Gastrocnemius medialis (tissue), 4 donors: ENCODE measurements at regions not wholly inside any gene's neighbourhood (a gene's known extent, or its start where the extent isn't known, plus 50 kb on each side); places are given as distances from the start of the nearest gene placed in this dataset.
A peak's percentile ranks its signal among the peaks of the same experiment; 100 is the strongest.

Source experiments
- ATAC-seq, 2 donors: fragments of 150-250 bp; one replicate each; pipeline ENCODE4 v1.9.1; 2016
- DNase-seq, 2 donors: peaks; one replicate each; pipeline ENCODE4 v3.0.0-alpha.2; 2019
- H3K27ac ChIP-seq, 4 donors: fragments of 200-600 bp; sonication (generic); 1 replicate in 1 of 4; 2 replicates in 3 of 4; pipeline ENCODE4 v1.5.1; 2016 to 2018; ENCODE audit warnings: mild to moderate bottlenecking in 2 of 4, moderate library complexity in 1 of 4
- H3K27me3 ChIP-seq, 3 donors: fragments of 200-600 bp; sonication (generic) in 2 of 3; 1 replicate in 1 of 3; 2 replicates in 2 of 3; pipeline versions ENCODE4 v1.5.1 to v1.6.0; 2016 to 2019; ENCODE audit warnings: mild to moderate bottlenecking in 1 of 3, moderate library complexity in 1 of 3
- H3K36me3 ChIP-seq, 2 donors: fragments of 200-600 bp; sonication (generic) in 1 of 2; one replicate each; pipeline ENCODE4 v1.5.1; 2017 to 2018
- H3K4me1 ChIP-seq, 2 donors: fragments of 200-600 bp; sonication (generic) in 1 of 2; one replicate each; pipeline ENCODE4 v1.5.1; 2016 to 2017; ENCODE audit warnings: mild to moderate bottlenecking in 2 of 2
- H3K4me3 ChIP-seq, 4 donors: fragments of 200-600 bp; sonication (generic) in 3 of 4; 1 replicate in 1 of 4; 2 replicates in 3 of 4; pipeline ENCODE4 v1.5.1; 2016 to 2019; ENCODE audit warnings: mild to moderate bottlenecking in 2 of 4
- H3K9me3 ChIP-seq, 3 donors: fragments of 200-600 bp; sonication (generic) in 2 of 3; 1 replicate in 1 of 3; 2 replicates in 2 of 3; pipeline ENCODE4 v1.5.1; 2016 to 2019
- CTCF ChIP-seq, 5 experiments: fragments of 450-650 bp in 3 of 5; fragments of 200-600 bp in 2 of 5; sonication (generic) in 2 of 5; IDR thresholded peaks in 4 of 5; conservative IDR thresholded peaks in 1 of 5; 1 replicate in 4 of 5; 2 replicates in 1 of 5; pipeline ENCODE4 v1.5.1; 2016 to 2019; ENCODE audit warnings: antibody characterized with exemption in 5 of 5, mild to moderate bottlenecking in 3 of 5, moderate library complexity in 3 of 5
- POLR2A ChIP-seq, 2 donors: fragments of 450-650 bp; IDR thresholded peaks; one replicate each; pipeline ENCODE4 v1.6.1; 2017; ENCODE audit warnings: antibody characterized with exemption in 2 of 2, mild to moderate bottlenecking in 2 of 2, moderate library complexity in 2 of 2
- in situ Hi-C, 4 donors: fragments of 200-750 bp; cut with MboI; loops; one replicate each; pipeline versions ENCODE4 v1.15.0 to v1.8.0; 2017; ENCODE audit warnings: low sequenced_read_pairs in 4 of 4
- intact Hi-C: fragments of 100-400 bp; cut with DNase I; formaldehyde crosslinking; loops from one replicate; pipeline ENCODE4 v1.15.1; 2023; ENCODE audit warnings: low total_unique reads

- ATAC-seq (no peak), DNase-seq (no peak)
- Histone ChIP-seq H3K27me3 (peaks cover 0 to 3% (median 0%) of the 10 kb centered on the region in 3 donors), H3K4me1 (no peaks in the 10 kb centered on the region), H3K4me3 (no peak overlapping the region), H3K36me3 (no peaks in the 10 kb centered on the region), H3K27ac (no peak overlapping the region), H3K9me3 (no peaks in the 10 kb centered on the region)
- intact Hi-C loops (no loop called here), in situ Hi-C loops (no loop called here)
- TF ChIP-seq CTCF (IDR thresholded peaks at IDR 0.05 in 4 of 5, conservative IDR thresholded peaks at IDR 0.05 in 1 of 5) (no peak), POLR2A (IDR thresholded peaks at IDR 0.05) (no peak)
Measured at GRCh38 chrX:39965051-39965573, 132.6 kb downstream of the BCOR start.

- DNase-seq (no peak), ATAC-seq (no peak)
- intact Hi-C loops: no loop called here
- no peak for TF ChIP-seq CTCF (IDR thresholded peaks at IDR 0.05 in 4 of 5, conservative IDR thresholded peaks at IDR 0.05 in 1 of 5)
- no peak for TF ChIP-seq POLR2A (IDR thresholded peaks at IDR 0.05)
- H3K27me3 ChIP-seq: peaks cover 0 to 3% (median 0%) of the 10 kb centered on the region in 3 donors
- H3K9me3 ChIP-seq: no peaks in the 10 kb centered on the region
- in situ Hi-C loops: no loop called here
- H3K36me3 ChIP-seq: no peaks in the 10 kb centered on the region
- H3K4me1 ChIP-seq: no peaks in the 10 kb centered on the region
- H3K27ac ChIP-seq: no peak overlapping the region
- no peak overlapping the region for H3K4me3 ChIP-seq
Measured at GRCh38 chrX:39966176-39966575, 131.6 kb downstream of the BCOR start.

- Histone ChIP-seq H3K27me3 (peaks cover 0 to 3% (median 0%) of the 10 kb centered on the region in 3 donors), H3K36me3 (no peaks in the 10 kb centered on the region), H3K9me3 (peaks cover 0 to 6% (median 0%) of the 10 kb centered on the region in 3 donors), H3K4me3 (no peak overlapping the region), H3K27ac (no peak overlapping the region), H3K4me1 (no peaks in the 10 kb centered on the region)
- DNase-seq (no peak), ATAC-seq (no peak)
- in situ Hi-C loops: no loop called here
- no peak for TF ChIP-seq CTCF (IDR thresholded peaks at IDR 0.05 in 4 of 5, conservative IDR thresholded peaks at IDR 0.05 in 1 of 5)
- no peak for TF ChIP-seq POLR2A (IDR thresholded peaks at IDR 0.05)
- intact Hi-C loops: no loop called here
Measured at GRCh38 chrX:39967348-39967747, 130.4 kb downstream of the BCOR start.

DNA sequence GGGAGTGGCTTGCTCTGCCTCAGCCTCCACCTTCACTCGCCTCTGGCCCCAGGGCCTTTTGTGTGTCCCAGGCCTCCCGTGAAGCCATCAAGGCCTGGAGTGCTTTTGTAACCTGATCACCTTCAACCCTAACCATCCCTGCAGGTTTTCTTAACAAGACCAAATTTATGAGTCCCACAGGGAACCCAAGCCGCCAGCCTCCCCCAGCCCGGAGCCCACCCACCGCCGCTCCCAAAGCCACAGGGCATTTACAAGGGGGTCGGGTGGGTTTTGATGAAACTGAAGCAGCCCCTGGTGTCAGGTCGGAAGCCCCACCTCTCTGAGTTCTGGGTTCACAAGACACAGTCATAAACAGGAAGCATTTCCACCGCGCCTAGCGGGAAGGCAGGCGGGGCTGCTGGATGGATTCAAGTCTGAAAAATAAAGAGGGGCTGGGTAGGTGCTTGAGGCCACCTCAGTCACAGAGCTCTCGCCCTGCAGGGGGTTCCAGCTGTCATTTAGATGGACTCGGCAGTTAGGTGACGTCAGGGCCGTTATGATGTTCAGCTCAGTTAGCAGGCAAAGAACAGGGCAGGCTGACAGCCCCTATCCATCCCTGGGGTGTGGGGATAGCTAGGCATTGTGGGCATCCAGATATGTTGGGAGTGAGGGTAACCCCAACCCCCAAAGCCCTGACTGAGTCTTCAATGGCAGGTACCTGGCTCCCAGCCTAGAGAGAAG, 128.5 kb downstream of the BCOR start:
- H3K36me3 ChIP-seq: no peaks in the 10 kb centered on the region
- no peaks in the 10 kb centered on the region for H3K4me1 ChIP-seq
- no peak for ATAC-seq
- H3K27ac ChIP-seq: peak overlapping the region in 2 of 4 donors; percentile 18 to 25
- no peak for DNase-seq
- in situ Hi-C loops (no loop called here), intact Hi-C loops (no loop called here)
- peaks cover 0 to 3% (median 0%) of the 10 kb centered on the region in 3 donors for H3K27me3 ChIP-seq
- H3K4me3 ChIP-seq: no peak overlapping the region
- H3K9me3 ChIP-seq: peaks cover 0 to 6% (median 0%) of the 10 kb centered on the region in 3 donors
- no peak for TF ChIP-seq POLR2A (IDR thresholded peaks at IDR 0.05)
- no peak for TF ChIP-seq CTCF (IDR thresholded peaks at IDR 0.05 in 4 of 5, conservative IDR thresholded peaks at IDR 0.05 in 1 of 5)
